ENCODE measurements at regions not wholly inside any gene's neighbourhood (a gene's known extent, or its start where the extent isn't known, plus 50 kb on each side); places are given as distances from the start of the nearest gene placed in this dataset.

GRCh38 chr6:22362361-22362760 is 65.5 kb upstream of the PRL start:
- TF ChIP-seq CTCF (IDR thresholded peaks at IDR 0.05) (no peak), TAF1 (IDR thresholded peaks at IDR 0.05; ENCODE audit: borderline replicate concordance, low read depth, low read length) (no peak), MAX (IDR thresholded peaks at IDR 0.05; ENCODE audit: low read depth) (no peak), RCOR1 (IDR thresholded peaks at IDR 0.05; ENCODE audit: low read length) (no peak), SMC3 (IDR thresholded peaks at IDR 0.05; ENCODE audit: low read depth, low read length) (no peak), MXI1 (IDR thresholded peaks at IDR 0.05; ENCODE audit: low read depth, low read length) (no peak), CHD2 (IDR thresholded peaks at IDR 0.05; ENCODE audit: low read length, partially characterized antibody) (no peak), NRF1 (IDR thresholded peaks at IDR 0.05; ENCODE audit: low read depth, low read length) (no peak), TEAD4 (IDR thresholded peaks at IDR 0.05; ENCODE audit: borderline replicate concordance, insufficient read depth) (no peak), RXRA (IDR thresholded peaks at IDR 0.05; ENCODE audit: borderline replicate concordance, low read depth) (no peak), ZBTB33 (IDR thresholded peaks at IDR 0.05; ENCODE audit: borderline replicate concordance, low read depth) (no peak)
- TF ChIP-seq, protein P1, sequence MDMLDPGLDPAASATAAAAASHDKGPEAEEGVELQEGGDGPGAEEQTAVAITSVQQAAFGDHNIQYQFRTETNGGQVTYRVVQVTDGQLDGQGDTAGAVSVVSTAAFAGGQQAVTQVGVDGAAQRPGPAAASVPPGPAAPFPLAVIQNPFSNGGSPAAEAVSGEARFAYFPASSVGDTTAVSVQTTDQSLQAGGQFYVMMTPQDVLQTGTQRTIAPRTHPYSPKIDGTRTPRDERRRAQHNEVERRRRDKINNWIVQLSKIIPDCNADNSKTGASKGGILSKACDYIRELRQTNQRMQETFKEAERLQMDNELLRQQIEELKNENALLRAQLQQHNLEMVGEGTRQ (IDR thresholded peaks at IDR 0.05; ENCODE audit: borderline replicate concordance, low read depth, low read length): no peak
- TF ChIP-seq, protein P2, sequence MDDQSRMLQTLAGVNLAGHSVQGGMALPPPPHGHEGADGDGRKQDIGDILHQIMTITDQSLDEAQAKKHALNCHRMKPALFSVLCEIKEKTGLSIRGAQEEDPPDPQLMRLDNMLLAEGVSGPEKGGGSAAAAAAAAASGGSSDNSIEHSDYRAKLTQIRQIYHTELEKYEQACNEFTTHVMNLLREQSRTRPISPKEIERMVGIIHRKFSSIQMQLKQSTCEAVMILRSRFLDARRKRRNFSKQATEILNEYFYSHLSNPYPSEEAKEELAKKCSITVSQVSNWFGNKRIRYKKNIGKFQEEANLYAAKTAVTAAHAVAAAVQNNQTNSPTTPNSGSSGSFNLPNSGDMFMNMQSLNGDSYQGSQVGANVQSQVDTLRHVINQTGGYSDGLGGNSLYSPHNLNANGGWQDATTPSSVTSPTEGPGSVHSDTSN (IDR thresholded peaks at IDR 0.05): no peak
